ENCODE measurements at regions not wholly inside any gene's neighbourhood (a gene's known extent, or its start where the extent isn't known, plus 50 kb on each side); places are given as distances from the start of the nearest gene placed in this dataset.

GRCh38 chr2:150710041-150710440 is 222.6 kb upstream of the RND3 start:
- TF ChIP-seq TOX (CRISPR knock-in tag; IDR thresholded peaks at IDR 0.05; ENCODE audit: borderline replicate concordance) (no peak), ZC3H10 (CRISPR knock-in tag; IDR thresholded peaks at IDR 0.05) (no peak)
